ENCODE measurements at regions not wholly inside any gene's neighbourhood (a gene's known extent, or its start where the extent isn't known, plus 50 kb on each side); places are given as distances from the start of the nearest gene placed in this dataset.

GRCh38 chr1:175808999-175809398 is 65.6 kb upstream of the TNR start:
- Histone ChIP-seq H3K4me1 (ENCODE audit: control insufficient read depth in 1 of 2, insufficient read depth in 2 of 2, low read length in 2 of 2) (no peaks in the 10 kb centered on the region), H3K79me2 (ENCODE audit: insufficient read depth, low read length) (no peaks in the 10 kb centered on the region), H3K36me3 (ENCODE audit: control insufficient read depth in 1 of 2, insufficient read depth in 2 of 2, low read length in 2 of 2) (no peaks in the 10 kb centered on the region), H3K4me2 (ENCODE audit: low read length) (no peak overlapping the region), H3K9ac (ENCODE audit: low read length) (no peak overlapping the region), H3K9me2 (ENCODE audit: insufficient read depth) (no peaks in the 10 kb centered on the region), H4K20me1 (ENCODE audit: insufficient read depth) (no peaks in the 10 kb centered on the region), H3K9me3 (ENCODE audit: control insufficient read depth in 1 of 2, insufficient read depth in 1 of 2, low read depth in 1 of 2, low read length in 2 of 2) (no peaks in the 10 kb centered on the region), H3K27me3 (ENCODE audit: insufficient read depth, low read length) (peaks cover 16% of the 10 kb centered on the region), H3K27ac (ENCODE audit: low read depth, low read length) (no peak overlapping the region), H3K4me3 (replicated peaks in 1 of 2; ENCODE audit: low read depth in 1 of 2, low read length in 2 of 2) (no peak overlapping the region), H2AFZ (ENCODE audit: low read depth, low read length, poor library complexity, severe bottlenecking) (no peak overlapping the region)
- ChIA-PET RAD21 (ENCODE audit: low non-redundant PET in 1 of 2, low total read pairs in 2 of 2, uncharacterized antibody in 2 of 2, unreplicated experiment in 2 of 2) (no interaction called here), POLR2A (no interaction called here), CTCF (no interaction called here)
- DNase-seq (ENCODE audit: low read depth, low spot score) (no peak), ATAC-seq (no peak)
- no TSS peak for BruUV-seq (replicated peaks)
- intact Hi-C loops (cut with micrococcal nuclease), result no loop called here
- no peak for TF ChIP-seq FOSL1 (IDR thresholded peaks at IDR 0.05; ENCODE audit: low read depth)
- TF ChIP-seq ZFX (IDR thresholded peaks at IDR 0.05), result no peak
- no peak for TF ChIP-seq YY1 (IDR thresholded peaks at IDR 0.05; ENCODE audit: extremely low read depth, insufficient replicate concordance, low read depth, low read length)
- no peak for TF ChIP-seq POLR2AphosphoS5 (IDR thresholded peaks at IDR 0.05; ENCODE audit: low read depth, low read length)
- no peak for TF ChIP-seq SIN3A (IDR thresholded peaks at IDR 0.05; ENCODE audit: low read depth)
- no peak for TF ChIP-seq MAX (IDR thresholded peaks at IDR 0.05)
- TF ChIP-seq EGR1 (IDR thresholded peaks at IDR 0.05; ENCODE audit: low read depth), result no peak
- TF ChIP-seq EZH2 (IDR thresholded peaks at IDR 0.05), result no peak
- no peak for TF ChIP-seq SP1 (IDR thresholded peaks at IDR 0.05; ENCODE audit: low read depth)
- no peak for TF ChIP-seq CTCF (IDR thresholded peaks at IDR 0.05 in 2 of 3, conservative IDR thresholded peaks at IDR 0.05 in 1 of 3; ENCODE audit: borderline replicate concordance in 1 of 3, insufficient read depth in 1 of 3, low read depth in 2 of 3, low read length in 2 of 3)
- no peak for TF ChIP-seq JUND (IDR thresholded peaks at IDR 0.05)
- no peak for TF ChIP-seq SRF (IDR thresholded peaks at IDR 0.05; ENCODE audit: low read depth)
- TF ChIP-seq ZNF274 (IDR thresholded peaks at IDR 0.05; ENCODE audit: low read depth, low read length), result no peak
- no peak for TF ChIP-seq POLR2A (IDR thresholded peaks at IDR 0.05; ENCODE audit: borderline replicate concordance, extremely low read depth, insufficient read depth, insufficient read length)
